ENCODE measurements at regions not wholly inside any gene's neighbourhood (a gene's known extent, or its start where the extent isn't known, plus 50 kb on each side); places are given as distances from the start of the nearest gene placed in this dataset.

- Histone ChIP-seq H3K27me3 (peaks cover 20% of the 10 kb centered on the region), H3K36me3 (replicated peaks; ENCODE audit: insufficient read depth, low read depth) (no peaks in the 10 kb centered on the region), H3K4me2 (no peak overlapping the region), H3K9me3 (ENCODE audit: low read depth) (no peaks in the 10 kb centered on the region), H3K4me1 (ENCODE audit: insufficient read depth) (no peaks in the 10 kb centered on the region), H3K27ac (no peak overlapping the region), H3K79me2 (no peaks in the 10 kb centered on the region), H2AFZ (no peak overlapping the region), H4K20me1 (ENCODE audit: insufficient read depth, poor library complexity, severe bottlenecking) (no peaks in the 10 kb centered on the region), H3K9me2 (replicated peaks; ENCODE audit: insufficient read depth) (no peaks in the 10 kb centered on the region), H3K4me3 (no peak overlapping the region)
- WGBS (ENCODE audit: low lambda C conversion rate, missing lambda C conversion rate) = 74% methylated on average over 1 of the region's 1 CpG
- TF ChIP-seq EZH2 (IDR thresholded peaks at IDR 0.05; ENCODE audit: borderline replicate concordance) (no peak), EZH2phosphoT487 (IDR thresholded peaks at IDR 0.05; ENCODE audit: low read depth, severe bottlenecking, unreplicated experiment) (no peak), CTCF (IDR thresholded peaks at IDR 0.05; ENCODE audit: poor library complexity) (no peak)
- DNase-seq (ENCODE audit: low spot score) = no peak
These were observed 252.2 kb upstream of the SP4 start for GRCh38 chr7:21175714-21176113.

DNA sequence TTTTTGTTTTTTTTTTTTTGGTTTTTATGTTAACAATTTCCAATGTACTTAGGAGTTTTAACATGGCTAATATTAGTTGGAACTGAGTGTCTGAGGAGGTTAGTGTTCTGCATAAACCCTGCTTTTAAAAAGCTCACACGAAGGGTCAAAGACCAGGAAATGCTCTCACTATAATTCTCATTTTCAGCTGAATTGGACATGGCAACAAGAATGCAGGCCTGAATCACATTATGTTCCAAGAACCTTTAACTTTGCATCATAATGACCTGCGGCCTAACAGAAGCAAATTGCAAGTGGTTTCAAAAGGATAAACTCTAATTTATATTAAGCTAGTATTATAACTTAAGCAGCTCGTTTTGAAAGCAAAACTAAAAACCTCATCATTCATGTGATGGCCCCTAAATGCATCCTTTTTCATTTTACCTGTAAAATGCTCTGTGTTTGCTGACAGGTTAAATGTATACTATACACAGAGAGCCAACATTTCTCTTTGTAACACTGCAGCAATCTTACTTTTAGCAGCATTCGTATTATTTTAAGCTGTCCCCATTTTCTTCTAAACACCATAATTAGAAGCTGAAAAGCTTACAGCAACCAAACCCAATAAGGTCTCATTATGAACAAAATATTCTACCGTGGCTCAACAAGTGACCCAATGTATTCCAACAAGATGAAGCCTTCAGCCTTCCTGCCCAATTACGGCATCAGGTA lies 242.8 kb upstream of the SP4 start:
- Histone ChIP-seq H3K4me1 (ENCODE audit: insufficient read depth) (no peaks in the 10 kb centered on the region), H3K27me3 (no peaks in the 10 kb centered on the region), H4K20me1 (ENCODE audit: insufficient read depth, poor library complexity, severe bottlenecking) (no peaks in the 10 kb centered on the region), H3K4me3 (no peak overlapping the region), H3K27ac (no peak overlapping the region), H3K9me2 (replicated peaks; ENCODE audit: insufficient read depth) (no peaks in the 10 kb centered on the region), H3K4me2 (no peak overlapping the region), H2AFZ (no peak overlapping the region), H3K9me3 (ENCODE audit: low read depth) (no peaks in the 10 kb centered on the region), H3K36me3 (replicated peaks; ENCODE audit: insufficient read depth, low read depth) (no peaks in the 10 kb centered on the region), H3K79me2 (no peaks in the 10 kb centered on the region)
- no peak for DNase-seq (ENCODE audit: low spot score)
- TF ChIP-seq EZH2phosphoT487 (IDR thresholded peaks at IDR 0.05; ENCODE audit: low read depth, severe bottlenecking, unreplicated experiment) (no peak), EZH2 (IDR thresholded peaks at IDR 0.05; ENCODE audit: borderline replicate concordance) (no peak), CTCF (IDR thresholded peaks at IDR 0.05; ENCODE audit: poor library complexity) (no peak)
- WGBS (ENCODE audit: low lambda C conversion rate, missing lambda C conversion rate) = 52% methylated on average over 6 of the region's 6 CpGs

DNA sequence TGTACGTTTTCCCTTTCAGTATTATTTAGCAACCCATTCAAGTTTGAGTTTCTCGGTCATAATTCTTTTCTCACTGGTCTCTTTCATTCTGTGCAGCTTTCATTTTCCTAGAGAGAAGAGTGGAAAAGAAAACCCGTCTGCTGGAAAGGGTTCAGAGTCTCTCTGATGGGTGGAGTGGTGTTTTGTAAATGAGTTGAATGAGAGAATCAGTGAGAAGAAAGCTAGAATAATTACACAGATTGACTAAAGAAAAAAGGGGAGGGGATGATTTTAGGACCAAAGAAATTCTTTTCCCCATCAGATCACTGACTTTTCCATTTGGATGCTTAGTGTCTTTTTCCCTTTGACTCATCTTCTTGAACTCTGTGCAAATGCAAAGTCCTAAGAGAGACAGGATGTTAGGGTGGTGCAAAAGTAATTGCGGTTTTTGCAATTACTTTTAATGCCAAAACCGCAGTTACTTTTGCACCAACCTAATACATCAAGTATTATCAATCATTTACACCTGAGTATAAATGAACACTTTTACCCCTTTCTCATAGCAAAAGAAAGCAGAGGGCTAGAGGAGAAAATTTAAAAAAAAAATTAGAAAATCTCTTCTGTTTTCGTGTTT lies 242.1 kb upstream of the SP4 start:
- no peaks in the 10 kb centered on the region for H4K20me1 ChIP-seq (ENCODE audit: insufficient read depth, poor library complexity, severe bottlenecking)
- no peak overlapping the region for H3K4me2 ChIP-seq
- H3K4me3 ChIP-seq = no peak overlapping the region
- H3K27ac ChIP-seq = no peak overlapping the region
- H3K27me3 ChIP-seq = no peaks in the 10 kb centered on the region
- no peaks in the 10 kb centered on the region for H3K9me3 ChIP-seq (ENCODE audit: low read depth)
- DNase-seq (ENCODE audit: low spot score) = no peak
- no peaks in the 10 kb centered on the region for H3K9me2 ChIP-seq (replicated peaks; ENCODE audit: insufficient read depth)
- H2AFZ ChIP-seq = no peak overlapping the region
- H3K4me1 ChIP-seq (ENCODE audit: insufficient read depth) = no peaks in the 10 kb centered on the region
- WGBS (ENCODE audit: low lambda C conversion rate, missing lambda C conversion rate) = 85% methylated on average over 6 of the region's 6 CpGs
- TF ChIP-seq EZH2phosphoT487 (IDR thresholded peaks at IDR 0.05; ENCODE audit: low read depth, severe bottlenecking, unreplicated experiment) (no peak), CTCF (IDR thresholded peaks at IDR 0.05; ENCODE audit: poor library complexity) (no peak), EZH2 (IDR thresholded peaks at IDR 0.05; ENCODE audit: borderline replicate concordance) (no peak)
- no peaks in the 10 kb centered on the region for H3K79me2 ChIP-seq
- H3K36me3 ChIP-seq (replicated peaks; ENCODE audit: insufficient read depth, low read depth) = no peaks in the 10 kb centered on the region
